Erythroblast (primary cell): ENCODE measurements at regions not wholly inside any gene's neighbourhood (a gene's known extent, or its start where the extent isn't known, plus 50 kb on each side); places are given as distances from the start of the nearest gene placed in this dataset.

Experiments
- GATA1 ChIP-seq: IDR thresholded peaks from 2 replicates; pipeline ENCODE4 v1.6.1; 2011; ENCODE audit warnings: low read depth, mild to moderate bottlenecking, control low read depth, low read length, moderate library complexity
- POLR2A ChIP-seq: IDR thresholded peaks from 2 replicates; pipeline ENCODE4 v1.6.1; 2011; ENCODE audit warnings: mild to moderate bottlenecking, low read length

- no peak for TF ChIP-seq POLR2A
- TF ChIP-seq GATA1, result no peak
Observed at GRCh38 chr4:81923140-81923539, 450.7 kb downstream of the HNRNPD start.
